GM12892 (cell line): ENCODE measurements at regions not wholly inside any gene's neighbourhood (a gene's known extent, or its start where the extent isn't known, plus 50 kb on each side); places are given as distances from the start of the nearest gene placed in this dataset.

Experiments
- POLR2A ChIP-seq: IDR thresholded peaks from 2 replicates; pipeline ENCODE4 v1.6.1; 2011; ENCODE audit warnings: low read depth, low read length, control low read depth
- POLR2AphosphoS5 ChIP-seq: IDR thresholded peaks from 2 replicates; pipeline ENCODE4 v1.6.1; 2011; ENCODE audit warnings: low read depth, low read length, control low read depth
- TAF1 ChIP-seq: IDR thresholded peaks from 2 replicates; pipeline ENCODE4 v1.6.1; 2011; ENCODE audit warnings: low read depth, mild to moderate bottlenecking, control low read depth, low read length, borderline replicate concordance

- TF ChIP-seq POLR2A, result no peak
- TF ChIP-seq POLR2AphosphoS5, result no peak
- no peak for TF ChIP-seq TAF1
Measured at GRCh38 chr13:80144493-80144892, 196.4 kb downstream of the SPRY2 start.
